ENCODE measurements at regions not wholly inside any gene's neighbourhood (a gene's known extent, or its start where the extent isn't known, plus 50 kb on each side); places are given as distances from the start of the nearest gene placed in this dataset.

- TF ChIP-seq POLR2AphosphoS5 (IDR thresholded peaks at IDR 0.05; ENCODE audit: low read depth) (no peak), REST (IDR thresholded peaks at IDR 0.05; ENCODE audit: insufficient replicate concordance, low read depth) (no peak), CTCF (IDR thresholded peaks at IDR 0.05; ENCODE audit: insufficient read depth, low read length) (no peak), SPI1 (IDR thresholded peaks at IDR 0.05; ENCODE audit: borderline replicate concordance, low read depth) (no peak), GABPA (IDR thresholded peaks at IDR 0.05; ENCODE audit: low read depth) (no peak)
- H3K27ac ChIP-seq (replicated peaks), result no peak overlapping the region
- DNase-seq (ENCODE audit: low read depth in 1 of 2, low spot score in 1 of 2), result no peak
- H3K27me3 ChIP-seq (ENCODE audit: insufficient read depth, poor library complexity, severe bottlenecking), result peaks cover 3% of the 10 kb centered on the region
- no peak overlapping the region for H3K4me3 ChIP-seq (replicated peaks; ENCODE audit: insufficient read depth, low read length)
Observed at GRCh38 chr12:91422811-91423692, 240.4 kb upstream of the DCN start.

GRCh38 chr12:91422127-91422526 is 239.5 kb upstream of the DCN start:
- TF ChIP-seq SPI1 (IDR thresholded peaks at IDR 0.05; ENCODE audit: borderline replicate concordance, low read depth), result no peak
- TF ChIP-seq CTCF (IDR thresholded peaks at IDR 0.05; ENCODE audit: insufficient read depth, low read length), result no peak
- TF ChIP-seq POLR2AphosphoS5 (IDR thresholded peaks at IDR 0.05; ENCODE audit: low read depth), result no peak
- no peak for TF ChIP-seq REST (IDR thresholded peaks at IDR 0.05; ENCODE audit: insufficient replicate concordance, low read depth)
- no peak for TF ChIP-seq GABPA (IDR thresholded peaks at IDR 0.05; ENCODE audit: low read depth)

GRCh38 chr12:91419809-91420208 is 237.2 kb upstream of the DCN start:
- no peaks in the 10 kb centered on the region for H3K27me3 ChIP-seq (ENCODE audit: insufficient read depth, poor library complexity, severe bottlenecking)
- no peak for DNase-seq (ENCODE audit: low read depth in 1 of 2, low spot score in 1 of 2)
- TF ChIP-seq SPI1 (IDR thresholded peaks at IDR 0.05; ENCODE audit: borderline replicate concordance, low read depth) (no peak), CTCF (IDR thresholded peaks at IDR 0.05; ENCODE audit: insufficient read depth, low read length) (no peak), GABPA (IDR thresholded peaks at IDR 0.05; ENCODE audit: low read depth) (no peak), REST (IDR thresholded peaks at IDR 0.05; ENCODE audit: insufficient replicate concordance, low read depth) (no peak), POLR2AphosphoS5 (IDR thresholded peaks at IDR 0.05; ENCODE audit: low read depth) (no peak)
- H3K27ac ChIP-seq (replicated peaks), result no peak overlapping the region
- no peak overlapping the region for H3K4me3 ChIP-seq (replicated peaks; ENCODE audit: insufficient read depth, low read length)

More at GRCh38 chr12:91422127-91422526, 239.5 kb upstream of the DCN start:
- Histone ChIP-seq H3K27me3 (ENCODE audit: insufficient read depth, poor library complexity, severe bottlenecking) (peaks cover 3% of the 10 kb centered on the region), H3K27ac (replicated peaks) (no peak overlapping the region), H3K4me3 (replicated peaks; ENCODE audit: insufficient read depth, low read length) (no peak overlapping the region)
- no peak for DNase-seq (ENCODE audit: low read depth in 1 of 2, low spot score in 1 of 2)
